Neural crest cell (in vitro differentiated cells): ENCODE measurements at regions not wholly inside any gene's neighbourhood (a gene's known extent, or its start where the extent isn't known, plus 50 kb on each side); places are given as distances from the start of the nearest gene placed in this dataset.

ENCODE experiments used
- DNase-seq: peaks from one replicate; pipeline ENCODE4 v3.0.0; 2021; ENCODE audit warnings: low read depth, mixed read lengths, low spot score
- H3K27ac Mint-ChIP-seq: one replicate; pipeline ENCODE4 v1.8.0; 2021; ENCODE audit warnings: mild to moderate bottlenecking, mixed read lengths; ENCODE audit not compliant: unreplicated experiment
- H3K27me3 Mint-ChIP-seq: 2 replicates; pipeline ENCODE4 v1.8.0; 2021; ENCODE audit warnings: low read depth, mild to moderate bottlenecking, mixed read lengths
- H3K36me3 Mint-ChIP-seq: 2 replicates; pipeline ENCODE4 v1.8.0; 2021; ENCODE audit warnings: low read depth, mild to moderate bottlenecking, mixed read lengths
- H3K4me1 Mint-ChIP-seq: 2 replicates; pipeline ENCODE4 v1.8.0; 2021; ENCODE audit warnings: mixed read lengths
- H3K4me3 Mint-ChIP-seq: one replicate; pipeline ENCODE4 v1.8.0; 2021; ENCODE audit warnings: mild to moderate bottlenecking, mixed read lengths
- H3K9me3 Mint-ChIP-seq: 2 replicates; pipeline ENCODE4 v1.8.0; 2021; ENCODE audit warnings: mixed read lengths
- TF ChIP-seq, protein P1 (sequence below): fragments of 200-600 bp; sonication (generic); conservative IDR thresholded peaks from 2 replicates; pipeline ENCODE4 v1.5.0; 2021; ENCODE audit warnings: antibody characterized with exemption, mild to moderate bottlenecking

DNA sequence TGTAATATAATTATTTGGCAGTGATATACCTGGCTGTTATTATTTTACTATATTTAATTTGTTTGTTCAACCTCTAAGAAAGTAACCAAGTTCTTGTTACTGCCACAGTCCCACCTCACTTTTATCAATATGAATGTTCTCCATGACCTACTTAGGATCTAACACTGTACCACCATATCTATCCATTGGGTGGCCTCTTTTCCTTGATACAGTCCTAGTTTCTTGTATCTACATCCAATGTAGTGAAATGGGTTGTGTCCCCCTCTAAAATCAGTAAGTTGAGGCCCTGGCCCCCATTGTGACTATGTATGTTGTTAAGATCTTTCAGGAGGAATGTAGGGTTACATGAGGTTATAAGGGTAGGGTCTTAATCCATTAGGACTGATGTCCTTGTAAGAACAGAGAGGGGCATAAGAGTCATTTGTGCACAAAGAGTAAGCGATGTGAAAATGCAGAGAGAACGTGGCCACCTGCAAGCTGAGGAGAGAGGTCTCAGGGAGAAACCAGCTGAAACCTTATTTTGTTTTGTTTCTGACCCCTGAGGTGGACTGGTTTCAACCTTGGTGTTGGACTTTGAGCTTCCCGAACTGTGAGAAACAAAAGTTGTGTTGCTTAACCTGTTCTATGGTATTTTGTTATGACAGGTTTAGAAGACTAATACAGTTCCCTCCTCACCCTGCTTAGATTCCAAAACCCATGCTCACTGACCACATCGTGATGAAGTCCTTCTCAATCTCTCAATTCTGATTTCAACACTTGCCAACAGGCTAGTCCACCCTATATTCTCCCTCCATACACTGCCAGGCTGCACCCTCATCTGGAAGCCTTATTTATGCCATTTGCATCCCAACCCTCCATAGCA lies 387.3 kb upstream of the EPHA7 start:
- H3K9me3 Mint-ChIP-seq: peaks cover 18% of the 10 kb centered on the region
- peaks cover 7% of the 10 kb centered on the region for H3K36me3 Mint-ChIP-seq
- TF ChIP-seq, protein P1, sequence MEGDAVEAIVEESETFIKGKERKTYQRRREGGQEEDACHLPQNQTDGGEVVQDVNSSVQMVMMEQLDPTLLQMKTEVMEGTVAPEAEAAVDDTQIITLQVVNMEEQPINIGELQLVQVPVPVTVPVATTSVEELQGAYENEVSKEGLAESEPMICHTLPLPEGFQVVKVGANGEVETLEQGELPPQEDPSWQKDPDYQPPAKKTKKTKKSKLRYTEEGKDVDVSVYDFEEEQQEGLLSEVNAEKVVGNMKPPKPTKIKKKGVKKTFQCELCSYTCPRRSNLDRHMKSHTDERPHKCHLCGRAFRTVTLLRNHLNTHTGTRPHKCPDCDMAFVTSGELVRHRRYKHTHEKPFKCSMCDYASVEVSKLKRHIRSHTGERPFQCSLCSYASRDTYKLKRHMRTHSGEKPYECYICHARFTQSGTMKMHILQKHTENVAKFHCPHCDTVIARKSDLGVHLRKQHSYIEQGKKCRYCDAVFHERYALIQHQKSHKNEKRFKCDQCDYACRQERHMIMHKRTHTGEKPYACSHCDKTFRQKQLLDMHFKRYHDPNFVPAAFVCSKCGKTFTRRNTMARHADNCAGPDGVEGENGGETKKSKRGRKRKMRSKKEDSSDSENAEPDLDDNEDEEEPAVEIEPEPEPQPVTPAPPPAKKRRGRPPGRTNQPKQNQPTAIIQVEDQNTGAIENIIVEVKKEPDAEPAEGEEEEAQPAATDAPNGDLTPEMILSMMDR: no peak
- no peak overlapping the region for H3K27ac Mint-ChIP-seq
- H3K4me1 Mint-ChIP-seq: no peaks in the 10 kb centered on the region
- DNase-seq: no peak
- H3K4me3 Mint-ChIP-seq: no peak overlapping the region
- no peaks in the 10 kb centered on the region for H3K27me3 Mint-ChIP-seq

DNA sequence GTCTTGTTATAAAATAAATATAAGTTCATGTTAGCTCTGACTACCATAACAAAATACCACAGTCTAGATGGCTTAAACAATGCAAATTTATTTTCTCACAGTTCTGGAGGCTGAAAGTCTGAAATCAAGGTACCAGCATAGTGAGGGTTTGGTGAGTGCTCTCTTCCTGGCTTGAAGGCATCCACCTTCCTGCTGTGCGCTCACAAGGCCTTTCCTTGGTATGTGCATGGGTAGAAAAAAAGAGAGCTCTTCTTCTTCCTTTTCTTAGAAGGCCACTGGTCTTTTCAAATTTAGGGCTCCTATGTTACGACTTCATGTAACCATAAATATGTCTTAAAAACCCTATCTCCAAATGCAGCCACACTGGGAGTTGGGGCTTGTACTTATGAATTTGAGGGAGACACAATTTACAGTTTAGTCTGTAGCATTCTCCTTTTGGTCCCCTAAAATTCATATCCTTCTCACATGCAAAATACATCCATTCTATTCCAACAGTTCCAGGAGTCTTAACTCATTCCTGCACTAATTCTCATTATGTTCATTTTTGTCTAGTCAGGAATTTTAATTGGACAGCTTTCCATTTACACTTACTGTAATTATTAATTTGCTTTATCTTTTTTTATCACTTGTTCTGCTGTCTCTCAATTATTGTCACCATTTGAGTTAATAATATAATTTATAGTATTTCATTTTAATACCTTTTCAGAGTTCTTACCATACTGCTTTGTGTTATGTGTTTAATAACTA lies 381.9 kb upstream of the EPHA7 start:
- no peak for DNase-seq
- Mint-ChIP-seq H3K9me3 (no peaks in the 10 kb centered on the region), H3K36me3 (no peaks in the 10 kb centered on the region), H3K27me3 (no peaks in the 10 kb centered on the region), H3K27ac (no peak overlapping the region), H3K4me3 (no peak overlapping the region), H3K4me1 (peaks cover 3% of the 10 kb centered on the region)
- TF ChIP-seq, protein P1: no peak

DNA sequence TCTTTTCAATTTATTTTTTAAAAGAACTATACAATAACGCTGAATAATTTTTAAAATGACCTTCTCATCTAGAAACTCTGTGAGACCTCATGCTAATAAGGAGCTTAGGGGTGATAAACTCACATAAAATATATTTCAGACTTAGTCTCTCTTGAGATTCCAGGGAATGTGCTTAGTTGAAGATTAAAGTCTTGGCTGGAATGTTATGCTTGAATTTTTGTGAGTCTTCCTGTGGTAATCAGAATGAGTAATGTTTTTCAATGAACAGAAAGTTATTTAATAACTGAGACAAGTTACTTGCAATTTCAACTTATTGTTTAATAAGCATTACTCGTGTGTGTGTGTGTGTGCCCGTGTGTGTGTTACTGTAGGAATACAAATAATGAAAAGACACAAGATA lies 379.9 kb upstream of the EPHA7 start:
- peaks cover 3% of the 10 kb centered on the region for H3K4me1 Mint-ChIP-seq
- TF ChIP-seq, protein P1: no peak
- H3K36me3 Mint-ChIP-seq: no peaks in the 10 kb centered on the region
- H3K9me3 Mint-ChIP-seq: no peaks in the 10 kb centered on the region
- no peak overlapping the region for H3K4me3 Mint-ChIP-seq
- no peak for DNase-seq
- no peaks in the 10 kb centered on the region for H3K27me3 Mint-ChIP-seq
- no peak overlapping the region for H3K27ac Mint-ChIP-seq

DNA sequence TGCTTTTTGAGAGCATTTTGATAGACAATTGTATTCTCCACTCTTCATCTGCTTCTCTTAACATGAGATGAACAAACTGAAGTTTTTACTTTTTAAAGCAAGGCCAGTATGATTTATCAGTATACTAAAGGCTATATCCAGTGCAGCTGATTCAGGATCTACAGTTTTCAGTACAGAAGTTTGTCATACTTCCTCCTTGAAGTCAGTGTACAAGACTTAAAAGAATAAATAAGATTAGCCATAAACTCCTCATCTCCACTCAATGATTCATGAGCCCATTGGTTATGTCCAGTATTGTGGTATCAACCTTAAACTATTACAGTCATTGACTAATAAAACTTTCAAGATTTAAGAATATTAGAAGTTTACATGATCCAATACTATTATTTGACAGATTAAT lies 374.8 kb upstream of the EPHA7 start:
- Mint-ChIP-seq H3K9me3 (no peaks in the 10 kb centered on the region), H3K27ac (no peak overlapping the region), H3K36me3 (no peaks in the 10 kb centered on the region), H3K4me3 (no peak overlapping the region), H3K27me3 (no peaks in the 10 kb centered on the region), H3K4me1 (peaks cover 3% of the 10 kb centered on the region)
- DNase-seq: no peak
- TF ChIP-seq, protein P1: no peak

DNA sequence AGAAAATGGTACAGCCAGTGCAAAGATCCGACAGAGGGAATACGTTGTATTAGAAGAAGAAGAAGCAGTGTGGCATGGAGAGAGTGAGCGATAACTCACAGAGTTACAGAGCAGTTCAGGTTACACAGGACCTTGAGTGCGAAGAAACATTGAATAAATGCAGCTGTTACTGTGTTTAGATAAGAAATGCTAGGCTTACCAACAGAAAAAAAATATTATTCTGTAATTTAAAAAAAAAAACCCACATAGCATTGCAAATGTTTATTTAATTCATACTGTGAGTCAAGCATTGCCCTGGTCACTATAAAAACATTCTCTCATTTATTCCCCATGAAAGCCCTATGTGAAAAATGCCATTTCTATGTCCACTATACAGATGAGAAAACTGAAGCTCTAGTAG lies 373.4 kb upstream of the EPHA7 start:
- H3K27ac Mint-ChIP-seq: no peak overlapping the region
- H3K36me3 Mint-ChIP-seq: no peaks in the 10 kb centered on the region
- H3K9me3 Mint-ChIP-seq: no peaks in the 10 kb centered on the region
- H3K4me1 Mint-ChIP-seq: peaks cover 2% of the 10 kb centered on the region
- TF ChIP-seq, protein P1: no peak
- no peaks in the 10 kb centered on the region for H3K27me3 Mint-ChIP-seq
- DNase-seq: no peak
- H3K4me3 Mint-ChIP-seq: no peak overlapping the region
